IPS DF 4.7 (cell line): ENCODE measurements at regions not wholly inside any gene's neighbourhood (a gene's known extent, or its start where the extent isn't known, plus 50 kb on each side); places are given as distances from the start of the nearest gene placed in this dataset.
"Not testable (repeated sequence)": the region's sequence is repeated elsewhere in the genome, so short reads cannot be mapped to it uniquely, and the experiment has no call there.

Experiments
- DNase-seq: peaks from one replicate; pipeline ENCODE4 v3.0.0-alpha.2; 2013; ENCODE audit warnings: low spot score; ENCODE audit errors: extremely low read depth

GRCh38 chr14:28946267-28946666 lies 179.7 kb downstream of the FOXG1 start:
- no peak for DNase-seq

DNA sequence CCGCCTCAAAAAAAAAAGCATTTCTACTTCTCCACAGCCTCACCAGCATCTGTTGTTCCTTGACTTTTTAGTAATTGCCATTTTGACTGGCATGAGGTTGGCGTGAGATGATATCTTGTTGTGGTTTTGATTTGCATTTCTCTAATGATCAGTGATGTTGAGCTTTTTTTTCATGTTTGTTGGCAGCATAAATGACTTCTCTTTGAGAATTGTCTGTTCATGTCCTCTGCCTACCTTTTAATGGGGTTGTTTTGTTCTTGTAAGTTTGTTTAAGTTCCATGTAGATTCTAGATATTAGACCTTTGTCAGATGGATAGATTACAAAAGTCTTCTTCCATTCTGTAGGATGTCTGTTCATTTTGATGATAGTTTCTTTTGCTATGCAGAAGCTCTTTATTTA lies 182.9 kb downstream of the FOXG1 start:
- no peak for DNase-seq

DNA sequence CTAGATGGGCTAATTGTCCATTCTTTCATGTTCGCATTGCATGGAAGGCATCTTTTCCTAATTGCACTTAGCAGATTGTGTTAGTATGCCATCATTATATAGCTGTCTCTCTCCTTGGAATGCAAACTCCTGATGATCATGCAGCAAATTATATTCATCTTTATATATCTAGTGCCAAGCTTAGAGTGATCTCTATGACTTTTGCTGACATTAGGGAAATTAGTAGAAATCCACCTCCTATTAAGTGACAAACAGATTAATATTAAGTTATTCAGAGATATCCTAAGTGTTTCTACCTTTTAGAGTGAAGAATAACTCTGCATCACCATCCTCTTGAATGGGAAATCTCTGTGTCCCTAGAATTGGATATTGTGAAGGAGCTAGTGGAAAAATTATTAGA lies 185.6 kb downstream of the FOXG1 start:
- no peak for DNase-seq

- no peak for DNase-seq
Measured at GRCh38 chr14:28952666-28953065, 186.1 kb downstream of the FOXG1 start.

DNA sequence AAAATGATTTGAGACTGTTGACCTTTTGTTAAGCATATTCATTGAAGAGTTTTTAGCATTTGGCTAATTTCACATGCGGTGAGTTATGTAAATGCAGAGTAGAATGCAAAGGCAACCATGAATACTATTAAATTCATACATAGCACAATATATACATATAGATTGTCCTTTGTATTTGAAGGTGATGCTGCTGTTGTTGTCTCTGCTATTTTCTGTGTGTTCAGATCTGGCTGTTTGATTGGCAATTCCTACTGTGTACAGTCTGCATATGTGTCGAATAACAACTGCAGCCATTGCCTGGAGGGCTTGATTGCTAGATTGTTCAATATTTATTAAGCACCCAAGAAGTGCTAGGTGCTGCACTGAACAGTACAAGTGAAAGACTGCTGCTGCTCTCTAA lies 187.4 kb downstream of the FOXG1 start:
- DNase-seq, result no peak

DNA sequence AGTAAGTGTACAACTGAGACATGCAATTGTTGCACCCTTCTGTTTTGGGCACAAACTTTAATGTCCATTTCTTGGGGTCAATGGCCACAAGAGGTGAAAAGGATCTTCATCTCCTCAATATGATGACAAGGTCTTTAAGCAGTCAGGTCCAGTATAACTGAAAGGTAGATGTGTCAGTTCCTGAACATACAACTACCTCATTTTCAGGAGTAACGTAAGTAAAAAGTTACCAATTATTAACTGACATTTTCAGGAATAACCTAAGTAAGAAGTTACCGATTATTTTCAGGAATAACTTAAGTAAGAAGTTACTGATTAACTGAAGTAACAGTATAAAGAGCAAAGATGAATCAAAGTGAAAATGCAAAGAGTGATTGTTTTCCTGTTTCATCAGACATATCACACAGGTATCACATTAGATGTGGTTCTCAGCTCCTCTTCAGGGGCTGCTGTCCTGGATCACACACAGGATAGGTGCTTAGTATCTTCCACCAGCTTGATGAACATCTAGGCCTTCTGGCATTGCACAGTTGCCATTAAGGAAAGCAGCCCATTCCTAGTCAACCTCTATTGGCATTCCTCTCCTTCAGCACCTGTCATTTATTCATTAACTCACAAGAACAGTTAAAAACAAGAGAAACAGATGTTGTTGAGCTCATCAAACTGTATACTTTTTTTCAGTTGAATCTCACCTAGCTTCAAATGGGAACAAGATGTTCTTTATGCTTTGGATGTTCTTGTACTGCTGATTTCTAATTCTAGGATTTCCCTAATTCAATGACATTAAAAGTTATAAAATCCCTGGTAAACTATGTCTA lies 200.0 kb downstream of the FOXG1 start:
- no peak for DNase-seq

- DNase-seq, result peak; percentile 5
Measured at GRCh38 chr14:28975084-28975483, 208.5 kb downstream of the FOXG1 start.

DNA sequence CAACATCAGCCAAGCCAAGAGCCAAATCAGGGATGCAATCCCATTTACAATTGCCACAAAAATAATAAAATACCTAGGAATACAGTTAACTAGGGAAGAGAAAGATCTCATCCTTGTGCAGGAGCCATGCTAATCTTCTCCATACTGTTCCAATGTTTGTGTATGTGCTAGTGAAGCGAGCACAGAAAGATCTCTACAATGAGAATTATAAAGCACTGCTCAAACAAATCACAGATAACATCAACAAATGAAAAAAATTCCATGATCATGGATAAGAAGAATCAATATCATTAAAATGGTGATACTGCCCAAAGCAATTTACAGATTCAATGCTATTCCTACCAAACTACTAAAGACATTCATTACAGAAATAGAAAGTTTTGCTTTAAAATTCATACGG lies 215.6 kb downstream of the FOXG1 start:
- no peak for DNase-seq

DNA sequence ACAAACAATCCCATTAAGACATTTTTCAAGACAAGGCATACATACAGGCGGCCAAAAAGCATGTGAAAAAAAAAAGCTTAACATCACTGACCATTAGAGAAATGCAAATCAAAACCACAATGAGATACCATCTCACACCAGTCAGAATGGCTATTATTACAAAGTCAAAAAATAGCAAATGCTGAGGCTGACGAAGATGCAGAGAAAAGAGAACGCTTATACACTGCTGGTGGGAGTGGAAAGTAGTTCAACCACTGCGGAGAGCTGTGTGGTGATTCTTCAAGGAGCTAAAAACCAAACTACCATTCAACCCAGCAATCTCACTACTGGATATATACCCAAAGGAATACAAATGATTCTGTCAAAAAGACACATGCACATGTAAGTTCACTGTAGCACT lies 216.7 kb downstream of the FOXG1 start:
- DNase-seq, result no peak

- DNase-seq, result no peak
Measured at GRCh38 chr14:28987516-28987915, 220.9 kb downstream of the FOXG1 start.

GRCh38 chr14:28997196-28997595 lies 230.6 kb downstream of the FOXG1 start:
- DNase-seq, result not testable (repeated sequence)

- no peak for DNase-seq
Measured at GRCh38 chr14:28999656-29000055, 233.1 kb downstream of the FOXG1 start.

- DNase-seq, result no peak
Measured at GRCh38 chr14:29005647-29006046, 239.1 kb downstream of the FOXG1 start.

- DNase-seq, result no peak
Measured at GRCh38 chr14:29007990-29008389, 241.4 kb downstream of the FOXG1 start.

DNA sequence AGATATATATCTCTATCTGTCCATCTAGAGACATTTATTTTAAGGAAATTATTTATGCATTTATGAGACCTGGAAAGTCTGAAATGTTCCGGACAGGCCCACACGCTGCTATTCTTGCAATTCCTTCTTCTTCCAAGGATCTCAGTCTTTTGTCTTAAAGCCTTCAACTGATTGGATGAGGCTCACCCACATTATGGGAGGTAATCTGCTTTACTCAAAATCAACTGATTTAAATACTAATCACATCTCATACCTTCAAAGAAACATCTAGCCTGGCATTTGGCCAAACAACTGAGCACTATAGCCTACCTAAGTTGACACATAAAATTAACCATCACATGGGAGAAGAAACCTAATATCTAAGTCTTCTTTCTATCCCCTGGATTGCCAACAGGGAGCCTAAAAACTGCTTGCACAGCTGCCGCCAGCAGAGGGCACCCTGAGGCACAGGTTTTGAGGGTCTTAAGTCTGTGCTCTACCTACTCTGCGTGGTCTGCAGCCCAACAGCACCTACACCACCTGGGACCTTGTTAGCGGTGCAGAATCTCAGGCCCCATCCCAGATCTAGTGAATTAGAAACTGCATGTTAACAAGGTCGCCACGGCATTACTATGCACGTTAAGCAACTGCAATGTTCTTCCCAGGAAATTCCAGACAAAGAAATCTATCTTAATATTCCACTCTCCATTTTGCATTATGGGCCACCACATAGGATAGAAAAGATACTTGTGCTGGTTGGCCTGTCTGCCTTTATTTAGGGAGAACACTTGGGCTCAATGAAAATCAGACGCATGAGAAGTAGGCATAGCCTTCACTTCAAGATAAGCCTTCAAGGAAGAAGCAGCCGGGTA lies 249.7 kb downstream of the FOXG1 start:
- DNase-seq, result no peak

DNA sequence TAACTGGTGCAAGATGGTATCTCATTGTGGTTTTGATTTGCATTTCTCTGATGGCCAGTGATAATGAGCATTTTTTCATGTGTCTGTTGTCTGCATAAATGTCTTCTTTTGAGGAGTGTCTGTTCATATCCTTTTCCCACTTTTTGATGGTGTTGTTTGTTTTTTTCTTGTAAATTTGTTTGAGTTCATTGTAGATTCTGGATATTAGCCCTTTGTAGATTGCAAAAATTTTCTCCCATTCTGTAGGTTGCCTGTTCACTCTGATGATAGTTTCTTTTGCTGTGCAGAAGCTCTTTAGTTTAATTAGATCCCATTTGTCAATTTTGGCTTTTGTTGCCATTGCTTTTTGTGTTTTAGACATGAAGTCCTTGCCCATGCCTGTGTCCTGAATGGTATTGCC lies 256.9 kb downstream of the FOXG1 start:
- not testable (repeated sequence) for DNase-seq

DNA sequence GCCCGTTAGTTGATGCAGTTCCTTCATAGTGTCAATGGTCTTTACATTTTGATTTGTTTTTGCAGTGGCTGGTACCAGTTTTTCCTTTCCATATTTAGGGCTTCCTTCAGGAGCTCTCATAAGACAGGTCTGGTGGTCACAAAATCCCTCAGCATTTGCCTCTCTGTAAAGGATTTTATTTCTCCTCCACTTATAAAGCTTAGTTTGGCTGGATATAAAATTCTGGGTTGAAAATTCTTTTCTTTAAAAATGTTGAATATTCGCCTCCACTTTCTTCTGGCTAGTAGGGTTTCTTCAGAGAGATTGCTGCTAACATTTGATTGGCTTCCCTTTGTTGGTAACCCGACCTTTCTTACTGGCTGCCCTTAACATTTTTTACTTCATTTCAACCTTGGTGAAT lies 260.9 kb downstream of the FOXG1 start:
- not testable (repeated sequence) for DNase-seq

DNA sequence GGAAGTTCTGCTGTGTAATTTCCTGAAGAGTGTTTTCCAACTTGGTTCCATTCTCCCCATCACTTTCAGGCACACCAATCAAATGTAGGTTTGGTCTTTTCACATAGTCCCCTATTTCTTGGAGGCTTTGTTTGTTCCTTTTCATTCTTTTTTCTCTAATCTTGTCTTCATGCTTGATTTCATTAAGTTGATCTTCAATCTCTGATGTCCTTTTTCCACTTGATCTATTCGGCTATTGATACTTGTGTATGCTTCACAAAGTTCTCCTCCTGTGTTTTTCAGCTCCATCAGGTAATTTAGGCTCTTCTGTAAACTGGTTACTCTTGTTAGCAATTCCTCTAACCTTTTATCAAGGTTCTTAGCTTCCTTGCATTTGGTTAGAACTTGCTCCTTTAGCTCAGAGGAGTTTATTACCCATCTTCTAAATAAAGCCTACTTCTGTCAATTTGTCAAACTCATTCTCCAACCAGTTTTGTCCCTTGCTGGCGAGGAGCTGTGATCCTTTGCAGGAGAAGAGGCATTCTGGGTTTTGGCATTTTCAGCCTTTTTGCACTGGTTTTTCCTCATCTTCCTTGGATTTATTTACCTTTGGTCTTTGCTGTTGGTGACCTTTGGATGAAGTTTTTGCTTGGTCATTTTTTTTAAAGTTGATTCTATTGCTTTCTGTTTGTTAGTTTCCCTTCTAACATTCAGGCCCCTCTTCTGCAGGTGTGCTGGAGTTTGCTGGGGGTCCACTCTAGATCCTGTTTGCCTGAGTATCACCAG lies 261.5 kb downstream of the FOXG1 start:
- DNase-seq, result not testable (repeated sequence)

GRCh38 chr14:29028973-29029582 lies 262.5 kb downstream of the FOXG1 start:
- no peak for DNase-seq

DNA sequence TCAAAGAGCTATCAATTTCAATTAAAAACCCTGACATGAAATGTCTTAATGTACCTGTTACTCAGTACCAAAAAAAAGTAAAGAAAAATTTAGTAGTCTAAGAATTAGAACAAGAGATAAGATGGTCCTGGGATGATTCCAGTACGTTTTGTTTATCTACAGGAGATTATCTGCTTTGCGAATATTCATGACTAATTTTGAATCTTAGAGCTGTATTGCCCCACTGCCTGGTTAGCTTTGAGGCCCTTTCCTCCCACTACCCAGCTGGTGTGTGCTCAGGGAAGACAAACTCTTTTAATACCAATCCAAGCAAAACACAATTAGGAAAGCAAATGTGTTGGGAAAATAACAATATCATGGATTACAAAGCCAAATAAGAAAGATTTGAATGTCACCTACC lies 263.5 kb downstream of the FOXG1 start:
- no peak for DNase-seq

- DNase-seq, result no peak
Measured at GRCh38 chr14:29030970-29031369, 264.4 kb downstream of the FOXG1 start.
